ENCODE measurements at regions not wholly inside any gene's neighbourhood (a gene's known extent, or its start where the extent isn't known, plus 50 kb on each side); places are given as distances from the start of the nearest gene placed in this dataset.
"Not testable (repeated sequence)": the region's sequence is repeated elsewhere in the genome, so short reads cannot be mapped to it uniquely, and the experiment has no call there.

GRCh38 chr7:86372262-86372661, 271.4 kb upstream of the GRM3 start:
- no peak for DNase-seq (ENCODE audit: low read depth)

GRCh38 chr7:86366946-86367345, 276.8 kb upstream of the GRM3 start:
- no peak for DNase-seq (ENCODE audit: low read depth)

- DNase-seq (ENCODE audit: low read depth) = not testable (repeated sequence)
These were observed 303.3 kb upstream of the GRM3 start for GRCh38 chr7:86340407-86340806.

- no peak for DNase-seq (ENCODE audit: low read depth)
These were observed 304.7 kb upstream of the GRM3 start for GRCh38 chr7:86339051-86339450.

- DNase-seq (ENCODE audit: low read depth) = no peak
These were observed 314.8 kb upstream of the GRM3 start for GRCh38 chr7:86328801-86329433.

DNA sequence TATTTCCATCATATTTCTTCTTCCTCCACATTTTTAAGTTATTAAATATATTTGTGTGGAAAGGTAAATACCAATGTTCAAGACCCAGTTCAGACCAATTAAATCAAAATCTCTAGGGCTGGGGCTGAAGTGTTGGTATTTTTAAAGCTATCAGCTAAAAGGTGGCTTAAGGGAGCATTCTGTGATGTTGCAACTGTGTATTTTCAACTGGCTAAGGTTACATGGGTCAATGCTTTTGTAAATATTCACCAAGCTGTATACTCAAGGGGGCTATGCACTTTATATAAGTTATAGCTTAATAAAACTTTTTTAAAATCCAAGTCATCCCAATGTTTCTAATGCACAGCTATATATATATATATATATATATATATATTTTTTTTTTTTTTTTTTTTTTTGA, 316.9 kb upstream of the GRM3 start:
- no peak for DNase-seq (ENCODE audit: low read depth)

DNA sequence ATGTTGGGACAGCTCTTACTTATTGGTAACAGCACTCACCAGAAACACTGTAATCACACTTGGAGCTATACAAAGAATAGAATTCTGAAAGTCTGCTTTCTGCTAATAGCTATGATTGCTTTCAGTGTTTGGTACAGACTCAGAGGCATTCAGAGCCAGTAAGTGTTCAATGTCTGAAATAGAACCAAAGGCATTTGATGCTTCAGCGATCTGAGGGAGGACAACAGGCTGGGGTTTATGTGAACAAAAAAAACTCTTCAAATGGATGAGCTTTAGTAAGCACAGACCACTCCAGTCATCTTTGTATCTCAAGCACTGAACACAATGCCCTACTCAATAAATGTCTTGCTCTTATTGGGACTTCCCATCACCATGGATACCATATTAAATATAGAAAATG, 322.8 kb upstream of the GRM3 start:
- DNase-seq (ENCODE audit: low read depth) = no peak

DNA sequence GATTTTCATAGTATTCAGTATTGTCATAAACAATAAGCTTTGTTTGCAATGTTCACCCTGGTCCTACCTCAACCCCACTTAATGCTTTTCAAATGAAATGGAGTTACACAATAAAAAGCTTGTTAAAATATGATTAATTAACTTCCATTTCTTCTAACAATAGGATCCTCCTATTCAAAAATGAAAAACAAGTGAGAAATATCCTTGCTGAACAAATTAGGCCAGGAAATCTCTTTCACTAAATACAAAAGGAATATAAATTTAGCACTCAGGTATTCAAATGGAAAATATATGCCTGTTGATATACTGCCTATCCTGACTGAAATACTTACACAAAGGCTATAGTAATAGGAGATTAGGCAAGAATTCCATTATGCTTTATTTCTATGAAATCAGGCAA, 323.4 kb upstream of the GRM3 start:
- DNase-seq (ENCODE audit: low read depth) = no peak

- no peak for DNase-seq (ENCODE audit: low read depth)
These were observed 329.9 kb upstream of the GRM3 start for GRCh38 chr7:86313842-86314241.

DNA sequence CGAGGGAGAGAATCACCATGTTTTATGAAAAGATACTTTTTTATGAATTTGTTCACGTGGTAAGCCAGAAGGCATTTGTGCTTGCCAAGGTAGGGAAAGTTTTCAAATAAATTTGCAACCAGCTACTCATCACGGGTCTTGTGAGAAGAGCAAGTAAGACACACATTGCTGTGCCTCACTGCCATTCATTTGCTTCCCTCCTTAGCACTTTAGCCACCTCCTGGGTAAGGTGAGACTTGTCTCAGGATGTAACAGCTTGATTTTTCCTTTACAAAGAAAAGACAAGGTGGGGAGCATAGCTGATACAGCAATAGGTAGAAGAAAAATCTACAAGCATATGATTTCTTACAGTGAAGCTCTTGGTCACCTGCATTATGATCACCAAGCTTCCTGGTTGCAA, 342.4 kb upstream of the GRM3 start:
- no peak for DNase-seq (ENCODE audit: low read depth)

GRCh38 chr7:86295526-86295925, 348.2 kb upstream of the GRM3 start:
- DNase-seq (ENCODE audit: low read depth) = no peak

DNA sequence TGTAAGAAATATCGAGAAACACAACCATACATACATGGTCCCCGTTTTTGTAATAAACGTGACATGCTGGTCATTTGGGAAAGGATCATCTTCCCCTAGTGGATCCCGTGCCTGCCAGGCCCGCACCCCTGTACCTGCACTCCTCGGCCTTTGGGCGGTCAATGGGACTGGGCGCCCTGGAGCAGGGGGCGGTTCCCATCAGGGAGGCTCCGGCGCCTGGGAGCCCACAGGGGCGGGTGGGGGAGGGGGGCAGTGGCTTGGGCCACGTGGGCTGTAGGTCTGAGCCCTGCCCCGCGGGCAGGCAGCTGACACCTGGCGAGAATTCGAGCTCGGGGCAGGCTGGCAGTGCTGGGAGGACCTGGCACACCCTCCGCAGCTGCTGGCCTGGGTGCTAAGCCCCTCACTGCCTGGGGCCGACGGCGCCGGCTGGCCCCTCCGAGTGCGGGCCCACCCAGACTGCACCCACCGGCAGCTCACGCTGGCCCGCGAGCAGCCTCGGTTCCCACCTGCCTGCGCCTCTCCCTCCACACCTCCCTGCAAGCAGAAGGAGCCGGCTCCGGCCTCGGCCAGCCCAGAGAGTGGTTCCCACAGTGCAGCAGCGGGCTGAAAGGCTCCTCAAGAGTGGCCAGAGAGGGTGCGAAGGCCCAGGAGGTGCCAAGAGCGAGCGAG, 361.6 kb upstream of the GRM3 start:
- DNase-seq (ENCODE audit: low read depth) = peak; percentile 0

DNA sequence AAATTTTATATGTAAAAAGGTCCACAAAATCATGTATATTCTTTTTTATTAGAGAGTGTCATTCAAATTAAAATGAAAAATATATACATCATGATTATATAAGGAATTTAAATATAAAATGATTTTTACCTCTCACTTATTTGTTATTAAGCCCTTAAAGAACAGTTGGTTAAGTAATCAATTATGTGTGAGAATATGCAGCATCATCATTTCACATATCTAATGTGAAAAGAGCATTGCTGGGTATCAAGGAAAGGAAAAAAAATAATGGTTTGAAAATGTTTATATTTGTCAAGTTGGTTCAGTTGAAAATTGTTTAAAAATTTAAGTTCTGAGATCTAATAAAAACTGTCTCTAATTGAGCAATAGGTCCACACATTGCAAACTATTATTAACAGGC, 363.6 kb upstream of the GRM3 start:
- no peak for DNase-seq (ENCODE audit: low read depth)

GRCh38 chr7:86262781-86263180, 380.9 kb upstream of the GRM3 start:
- DNase-seq (ENCODE audit: low read depth) = no peak

GRCh38 chr7:86257894-86258293, 385.8 kb upstream of the GRM3 start:
- no peak for DNase-seq (ENCODE audit: low read depth)

- DNase-seq (ENCODE audit: low read depth) = no peak
These were observed 391.3 kb upstream of the GRM3 start for GRCh38 chr7:86252406-86252805.

GRCh38 chr7:86248977-86249376, 394.7 kb upstream of the GRM3 start:
- no peak for DNase-seq (ENCODE audit: low read depth)

GRCh38 chr7:86243171-86243570, 400.5 kb upstream of the GRM3 start:
- DNase-seq (ENCODE audit: low read depth) = no peak

- no peak for DNase-seq (ENCODE audit: low read depth)
These were observed 417.5 kb upstream of the GRM3 start for GRCh38 chr7:86226191-86226590.

- no peak for DNase-seq (ENCODE audit: low read depth)
These were observed 420.9 kb upstream of the GRM3 start for GRCh38 chr7:86222806-86223205.

DNA sequence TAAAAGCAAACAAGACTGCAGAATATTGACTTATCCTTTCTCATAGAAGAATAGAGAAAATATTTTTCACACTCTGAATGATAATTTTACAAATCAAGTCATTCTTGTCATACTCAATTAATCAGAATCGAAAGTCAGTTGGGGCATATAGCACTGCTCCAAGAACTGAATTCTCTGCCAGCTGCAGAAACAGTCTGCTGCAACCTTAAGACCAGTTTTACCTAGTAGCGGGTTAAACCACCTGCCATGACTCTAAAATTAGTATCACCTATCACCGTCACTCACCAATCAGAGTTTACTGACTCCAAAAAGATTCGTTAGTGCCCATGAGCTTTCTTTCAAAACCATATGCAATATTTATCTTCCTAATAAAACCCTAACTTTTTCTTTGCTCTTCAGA, 429.0 kb upstream of the GRM3 start:
- no peak for DNase-seq (ENCODE audit: low read depth)

GRCh38 chr7:86212976-86213375, 430.7 kb upstream of the GRM3 start:
- no peak for DNase-seq (ENCODE audit: low read depth)

DNA sequence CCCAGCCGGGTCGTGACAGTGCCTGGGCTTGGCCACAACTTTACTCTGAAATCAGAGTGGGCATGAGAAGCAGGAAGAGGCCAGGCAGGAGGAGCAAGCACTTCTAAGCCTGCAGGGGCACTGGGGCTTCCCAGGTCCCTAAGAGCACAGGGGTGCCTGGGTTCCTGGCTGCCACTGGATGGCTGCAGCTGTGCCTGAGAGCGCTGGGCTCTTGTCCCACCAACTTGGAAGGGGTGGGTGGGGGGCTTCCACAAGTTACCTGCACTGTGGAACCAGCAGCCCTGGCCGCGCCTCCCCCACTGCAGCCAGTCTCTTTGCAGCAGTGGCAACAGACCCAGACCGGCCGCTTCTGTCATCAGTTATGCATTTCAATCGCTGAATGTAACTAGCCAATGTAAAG, 434.7 kb upstream of the GRM3 start:
- DNase-seq (ENCODE audit: low read depth) = no peak

GRCh38 chr7:86207740-86208139, 436.0 kb upstream of the GRM3 start:
- no peak for DNase-seq (ENCODE audit: low read depth)

All from Daoy (cell line).